HG03378 (cell line): ENCODE measurements at regions not wholly inside any gene's neighbourhood (a gene's known extent, or its start where the extent isn't known, plus 50 kb on each side); places are given as distances from the start of the nearest gene placed in this dataset.

ENCODE experiments used
- ATAC-seq: cut with Tn5 transposase; IDR thresholded peaks from one replicate; pipeline ENCODE4 v1.9.1; 2021; ENCODE audit warnings: mild to moderate bottlenecking, moderate library complexity; ENCODE audit not compliant: unreplicated experiment

- no peak for ATAC-seq
Measured at GRCh38 chr12:118748478-118749380, 232.6 kb upstream of the SRRM4 start.

- ATAC-seq: no peak
Measured at GRCh38 chr12:118749646-118750045, 231.7 kb upstream of the SRRM4 start.

- ATAC-seq: no peak
Measured at GRCh38 chr12:118750666-118751065, 230.7 kb upstream of the SRRM4 start.

- ATAC-seq: no peak
Measured at GRCh38 chr12:118751355-118751754, 230.0 kb upstream of the SRRM4 start.

GRCh38 chr12:118760623-118761022, 220.7 kb upstream of the SRRM4 start:
- ATAC-seq: no peak

- no peak for ATAC-seq
Measured at GRCh38 chr12:118763234-118763633, 218.1 kb upstream of the SRRM4 start.

DNA sequence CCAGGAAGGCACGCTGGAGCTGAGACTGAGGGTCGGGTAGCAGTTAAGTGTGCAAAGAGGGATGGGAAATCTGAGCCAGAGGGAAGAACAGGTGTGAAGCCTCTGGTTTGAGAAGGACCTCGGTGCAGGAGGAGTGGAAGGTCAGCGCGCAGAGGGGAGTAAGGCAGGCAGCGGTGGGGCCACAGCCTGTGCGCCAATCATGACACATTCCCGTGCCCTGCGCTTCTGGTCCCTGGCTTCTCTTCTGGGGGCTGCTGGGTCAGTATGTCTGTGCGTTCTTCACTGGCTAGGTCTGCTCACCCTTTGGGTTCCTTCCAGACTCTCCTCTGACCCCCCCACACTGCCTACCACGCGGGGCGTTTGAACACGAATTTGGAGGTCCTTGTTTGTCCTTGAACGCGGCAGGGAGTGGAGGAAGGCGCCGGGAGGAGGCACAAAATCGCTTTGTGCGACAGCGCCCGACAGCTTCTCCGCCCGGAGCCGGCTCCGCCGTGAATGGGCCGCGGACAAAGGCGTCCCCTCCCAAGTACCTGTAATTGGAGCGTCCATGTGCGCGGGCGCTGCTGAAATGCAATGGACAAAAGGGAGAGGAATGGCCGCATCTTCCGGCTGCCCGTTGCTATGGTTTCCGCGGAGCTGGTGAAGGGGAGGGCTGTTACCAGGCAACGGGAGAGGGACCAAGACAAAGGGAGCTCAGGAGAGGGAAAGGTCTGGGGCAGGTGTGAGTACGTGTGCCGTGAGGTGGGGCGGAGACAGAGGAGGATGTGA, 207.2 kb upstream of the SRRM4 start:
- no peak for ATAC-seq

- ATAC-seq: no peak
Measured at GRCh38 chr12:118777504-118777903, 203.8 kb upstream of the SRRM4 start.

DNA sequence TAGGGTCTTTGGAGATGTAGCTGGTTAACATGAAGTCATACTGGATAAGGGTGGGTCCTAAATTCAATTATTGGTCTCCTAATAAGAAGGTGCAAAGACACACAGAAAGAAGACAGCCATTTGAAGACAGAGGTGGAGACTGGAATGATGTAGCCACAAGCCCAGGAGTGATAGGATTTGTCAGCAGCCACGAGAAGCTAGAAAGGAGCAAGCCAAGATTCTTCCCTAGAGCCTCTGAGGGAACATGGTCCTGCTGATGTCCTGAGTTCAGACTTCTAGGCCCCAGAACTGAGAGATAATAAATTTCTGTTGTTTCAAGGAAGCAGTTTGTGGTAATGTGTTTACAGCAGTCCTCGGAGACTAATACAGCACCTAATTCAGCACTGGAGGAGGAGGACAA, 203.3 kb upstream of the SRRM4 start:
- ATAC-seq: no peak

DNA sequence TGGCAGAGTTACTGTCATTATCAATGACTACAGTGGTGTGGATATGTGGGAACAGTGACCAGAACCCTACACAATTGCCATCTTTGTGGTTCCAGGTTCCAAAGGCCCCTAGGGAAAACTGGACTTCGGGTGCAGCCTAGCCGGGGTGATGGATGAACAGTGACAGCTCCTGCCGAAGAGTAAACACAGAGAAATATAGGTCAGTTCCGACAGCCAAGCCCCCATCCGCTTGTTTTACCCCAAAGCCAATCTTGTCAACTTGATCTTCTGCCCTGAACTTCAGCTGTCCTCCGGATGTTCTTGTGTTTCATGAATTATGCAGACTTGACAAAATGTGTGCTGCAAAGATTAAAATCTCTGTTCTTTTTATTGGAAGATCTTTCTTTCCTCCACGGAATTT, 200.4 kb upstream of the SRRM4 start:
- no peak for ATAC-seq

DNA sequence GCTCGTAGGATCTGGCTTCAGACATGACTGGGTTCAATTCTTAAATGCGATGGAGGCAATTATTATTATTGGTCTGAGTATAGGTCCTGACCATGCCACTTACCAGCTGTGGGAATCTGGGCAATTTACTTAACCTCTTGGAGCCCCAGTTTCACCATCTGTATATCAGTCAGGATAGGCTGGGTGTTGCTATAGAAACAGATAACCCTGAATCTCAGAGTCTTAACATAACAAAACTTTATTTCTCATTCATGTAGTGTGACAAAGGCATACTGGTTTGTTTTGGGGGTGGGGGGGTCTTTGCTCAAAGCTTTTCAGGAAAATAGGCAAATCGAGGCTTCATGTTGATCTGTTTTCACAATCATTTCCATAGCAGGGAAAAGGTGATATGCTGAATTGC, 199.6 kb upstream of the SRRM4 start:
- ATAC-seq: no peak

DNA sequence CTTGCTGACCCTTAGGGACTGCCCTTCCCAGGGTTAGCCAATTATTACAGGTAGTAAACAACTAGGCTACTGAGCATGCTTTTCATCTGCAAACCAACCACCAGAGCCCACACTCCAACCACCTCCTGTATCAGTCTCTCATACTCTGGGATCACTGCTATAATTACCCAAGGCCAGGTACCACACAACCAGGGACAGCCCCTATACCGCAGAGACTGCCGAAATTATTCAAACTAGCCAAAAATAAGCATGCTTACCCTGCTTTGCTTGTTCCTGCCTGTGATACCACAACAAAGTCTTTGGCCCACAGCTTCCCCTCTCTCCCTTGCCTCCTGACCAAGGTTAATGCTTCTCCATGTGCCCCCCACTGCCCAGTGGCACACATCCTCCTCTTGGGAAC, 197.6 kb upstream of the SRRM4 start:
- no peak for ATAC-seq

GRCh38 chr12:118790578-118790977, 190.8 kb upstream of the SRRM4 start:
- ATAC-seq: no peak

DNA sequence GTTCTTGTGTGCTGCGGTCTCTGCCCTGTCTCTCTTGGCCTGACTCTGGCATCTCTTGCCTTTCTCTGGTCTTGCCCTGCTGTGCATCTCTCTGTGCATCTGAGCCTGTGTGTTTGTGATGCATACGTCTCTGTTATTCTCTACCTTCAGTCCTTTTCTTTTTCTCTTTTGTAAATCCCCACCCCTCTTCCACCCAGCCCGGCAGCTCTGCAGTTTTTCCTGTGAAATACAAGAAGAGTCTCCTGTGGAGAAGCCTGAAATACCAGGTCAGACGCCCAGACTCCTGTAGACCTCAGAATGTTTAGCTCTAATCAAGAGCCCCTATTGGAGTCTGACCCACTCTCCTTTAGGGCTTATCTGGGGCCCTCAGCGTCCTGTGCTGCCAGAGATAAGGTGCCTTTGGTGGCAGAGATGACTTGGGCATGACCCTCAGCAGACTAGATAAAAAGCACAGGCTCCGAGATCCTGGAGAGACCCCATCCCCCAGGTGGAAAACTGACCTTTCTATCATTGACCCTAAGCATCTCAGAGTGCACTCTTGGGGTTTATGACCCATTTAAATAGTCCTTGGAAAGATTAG, 167.5 kb upstream of the SRRM4 start:
- no peak for ATAC-seq

DNA sequence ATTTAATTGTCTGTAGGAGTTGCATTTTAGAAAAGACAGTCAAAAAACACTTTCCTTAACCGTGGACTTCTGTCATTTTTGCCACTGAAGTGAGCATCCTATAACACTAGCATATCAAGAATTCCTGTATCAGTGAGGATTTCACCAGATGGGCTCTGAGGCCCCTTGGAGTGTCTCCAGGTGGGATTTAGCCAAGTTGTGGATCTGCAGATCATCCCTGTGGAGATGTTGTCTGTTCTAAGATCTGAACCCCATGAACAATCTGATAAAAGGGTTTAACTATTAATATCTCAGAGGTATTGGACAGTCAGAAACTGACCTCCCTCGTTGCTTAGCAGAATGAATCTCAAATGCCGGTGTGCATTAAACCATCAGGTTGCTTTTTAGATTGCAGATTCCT, 165.0 kb upstream of the SRRM4 start:
- no peak for ATAC-seq

GRCh38 chr12:118821386-118821925, 159.9 kb upstream of the SRRM4 start:
- no peak for ATAC-seq

DNA sequence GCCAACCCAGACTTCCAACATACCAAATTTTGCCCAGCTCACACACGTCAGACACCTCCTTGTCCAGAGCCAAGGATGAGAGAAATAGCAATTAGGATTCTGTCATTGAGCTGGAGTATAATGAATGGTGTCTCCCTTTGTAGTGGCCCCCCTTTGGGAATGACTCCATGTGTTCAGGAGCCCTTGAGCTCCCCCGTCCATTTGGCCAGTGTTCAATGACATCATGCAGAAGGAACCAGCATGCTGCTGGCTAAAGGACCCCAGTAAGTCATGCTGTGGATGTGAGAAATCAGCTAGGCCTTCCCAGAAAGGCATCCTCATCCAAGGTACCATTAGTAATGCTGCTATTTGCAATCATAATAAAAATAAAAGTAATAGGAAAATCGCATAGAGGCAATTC, 158.8 kb upstream of the SRRM4 start:
- ATAC-seq: no peak

- no peak for ATAC-seq
Measured at GRCh38 chr12:118827047-118827446, 154.3 kb upstream of the SRRM4 start.

DNA sequence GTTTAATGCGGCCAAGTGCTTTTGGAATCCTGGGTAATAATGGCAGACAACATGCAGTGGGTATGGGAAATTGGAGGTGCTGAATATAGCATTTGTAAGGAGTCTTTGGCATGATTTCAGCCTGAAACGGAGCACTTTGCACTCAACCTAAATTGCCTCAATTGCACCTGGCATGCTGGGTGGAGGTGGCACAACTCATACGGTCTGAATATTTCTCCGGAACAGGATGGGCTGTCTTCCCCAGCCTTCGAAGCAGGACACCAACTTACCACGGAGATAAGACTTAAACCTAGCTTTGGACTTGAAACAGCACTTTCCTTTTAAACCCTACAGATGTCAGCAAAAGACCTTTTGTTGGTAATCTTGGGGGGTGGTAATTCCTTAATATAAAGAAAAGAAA, 153.7 kb upstream of the SRRM4 start:
- ATAC-seq: no peak

- no peak for ATAC-seq
Measured at GRCh38 chr12:118830296-118830695, 151.0 kb upstream of the SRRM4 start.

GRCh38 chr12:118835926-118836325, 145.4 kb upstream of the SRRM4 start:
- ATAC-seq: no peak

GRCh38 chr12:118840399-118840798, 140.9 kb upstream of the SRRM4 start:
- no peak for ATAC-seq
